BLaER1 treated with 17β-estradiol and CSF1 and Interleukin-3, amounts not matched to agents 10 nM and 100 nM (cell line): ENCODE measurements at regions not wholly inside any gene's neighbourhood (a gene's known extent, or its start where the extent isn't known, plus 50 kb on each side); places are given as distances from the start of the nearest gene placed in this dataset.

Experiments used
- H3K27ac ChIP-seq, 11 experiments: shearing (Covaris generic); formaldehyde crosslinking; 2 replicates each; pipeline ENCODE4 v1.8.1; 2022
- H3K27me3 ChIP-seq, 11 experiments: shearing (Covaris generic); formaldehyde crosslinking; 2 replicates each; pipeline ENCODE4 v1.8.1; 2022
- H3K36me3 ChIP-seq, 11 experiments: shearing (Covaris generic); formaldehyde crosslinking; 2 replicates each; pipeline ENCODE4 v1.8.1; 2022
- H3K4me1 ChIP-seq, 10 experiments: shearing (Covaris generic); formaldehyde crosslinking; 2 replicates each; pipeline ENCODE4 v1.8.1; 2022
- H3K4me2 ChIP-seq, 11 experiments: shearing (Covaris generic); formaldehyde crosslinking; 2 replicates each; pipeline ENCODE4 v1.8.1; 2022
- H3K4me3 ChIP-seq, 10 experiments: shearing (Covaris generic); formaldehyde crosslinking; 2 replicates each; pipeline ENCODE4 v1.8.1; 2022
- H3K9ac ChIP-seq, 11 experiments: shearing (Covaris generic); formaldehyde crosslinking; 2 replicates each; pipeline ENCODE4 v1.8.1; 2022
- H3K9me3 ChIP-seq, 11 experiments: shearing (Covaris generic); formaldehyde crosslinking; replicated peaks in 1 of 11; 2 replicates each; pipeline ENCODE4 v1.8.1; 2022
- H4K20me1 ChIP-seq, 11 experiments: shearing (Covaris generic); formaldehyde crosslinking; 2 replicates each; pipeline ENCODE4 v1.8.1; 2022
- Cebpa-rat ChIP-seq, 11 experiments: shearing (Covaris generic); IDR thresholded peaks; 2 replicates each; pipeline ENCODE4 v1.8.1; 2022

GRCh38 chr2:2757764-2758163 is 426.7 kb upstream of the MYT1L start:
- Histone ChIP-seq H3K9me3 (peaks cover 31 to 48% (median 41%) of the 10 kb centered on the region in 11 experiments), H4K20me1 (no peaks in the 10 kb centered on the region; a peak in 1 of 22 replicates), H3K4me3 (no peak overlapping the region), H3K27ac (no peak overlapping the region), H3K36me3 (peaks cover 0 to 3% (median 0%) of the 10 kb centered on the region in 11 experiments; a peak in 1 of 22 replicates), H3K27me3 (no peaks in the 10 kb centered on the region), H3K4me1 (peaks cover 0 to 20% (median 0%) of the 10 kb centered on the region in 10 experiments; a peak in 10 of 20 replicates), H3K4me2 (peak overlapping the region in 3 of 11 experiments; percentile 15 to 50 (median 46); a peak in 5 of 22 replicates), H3K9ac (no peak overlapping the region)
- TF ChIP-seq Cebpa-rat (IDR thresholded peaks at IDR 0.05), result no peak

DNA sequence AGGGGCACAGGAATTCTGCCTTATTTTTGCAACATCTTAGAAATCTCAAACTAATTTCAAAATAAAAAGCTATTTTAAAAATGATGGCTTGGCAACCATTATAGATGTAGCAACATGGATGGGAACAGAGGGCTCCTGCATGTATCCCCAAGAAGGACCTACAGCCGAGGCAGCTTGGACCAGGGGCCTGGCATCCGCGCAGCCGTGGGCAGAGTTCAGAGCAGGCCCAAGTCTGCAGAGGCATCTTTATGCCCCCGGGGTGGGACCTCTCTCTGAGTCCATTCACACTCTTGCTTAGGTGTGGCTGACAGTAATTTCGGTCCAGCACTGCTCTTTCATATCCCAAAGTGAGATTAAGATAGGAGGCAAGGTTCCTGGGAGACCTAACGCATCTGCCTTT is 425.8 kb upstream of the MYT1L start:
- Histone ChIP-seq H3K9ac (no peak overlapping the region), H4K20me1 (no peaks in the 10 kb centered on the region; a peak in 1 of 22 replicates), H3K27ac (no peak overlapping the region), H3K27me3 (no peaks in the 10 kb centered on the region), H3K4me2 (peak overlapping the region in 1 of 11 experiments; percentile 50; a peak in 1 of 22 replicates), H3K4me3 (no peak overlapping the region), H3K9me3 (peaks cover 37 to 57% (median 49%) of the 10 kb centered on the region in 11 experiments), H3K4me1 (peaks cover 0 to 20% (median 0%) of the 10 kb centered on the region in 10 experiments; a peak in 8 of 20 replicates), H3K36me3 (peaks cover 0 to 3% (median 0%) of the 10 kb centered on the region in 11 experiments; a peak in 1 of 22 replicates)
- no peak for TF ChIP-seq Cebpa-rat (IDR thresholded peaks at IDR 0.05)

- Histone ChIP-seq H3K4me3 (no peak overlapping the region), H3K4me2 (no peak overlapping the region), H3K9ac (no peak overlapping the region), H3K27me3 (no peaks in the 10 kb centered on the region), H3K9me3 (peaks cover 41 to 61% (median 49%) of the 10 kb centered on the region in 11 experiments), H3K27ac (no peak overlapping the region), H4K20me1 (no peaks in the 10 kb centered on the region; a peak in 1 of 22 replicates), H3K36me3 (peaks cover 0 to 3% (median 0%) of the 10 kb centered on the region in 11 experiments; a peak in 1 of 22 replicates), H3K4me1 (peaks cover 0 to 20% (median 0%) of the 10 kb centered on the region in 10 experiments; a peak in 9 of 20 replicates)
- TF ChIP-seq Cebpa-rat (IDR thresholded peaks at IDR 0.05), result no peak
Observed at GRCh38 chr2:2755990-2756389, 424.9 kb upstream of the MYT1L start.

DNA sequence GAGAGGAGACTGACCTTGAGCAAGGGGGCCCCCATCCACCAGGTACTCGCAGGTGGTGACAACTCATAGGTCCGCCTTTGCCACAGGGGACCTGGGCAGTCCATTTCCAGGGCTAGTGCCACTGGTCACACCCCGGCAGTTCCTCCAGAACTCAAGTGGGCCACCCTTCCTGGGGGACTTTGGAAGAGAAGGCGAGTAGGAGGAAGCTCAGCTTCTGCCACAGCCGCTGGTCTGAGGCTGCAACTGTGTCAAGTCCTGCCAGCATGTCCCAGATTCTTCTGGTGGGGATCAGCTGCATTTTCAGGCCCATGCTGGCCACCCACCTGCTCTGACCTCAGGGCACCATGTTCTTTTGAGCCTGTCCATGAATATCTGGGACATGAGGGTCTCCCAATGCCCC is 423.9 kb upstream of the MYT1L start:
- peaks cover 0 to 20% (median 1%) of the 10 kb centered on the region in 10 experiments; a peak in 9 of 20 replicates for H3K4me1 ChIP-seq
- no peaks in the 10 kb centered on the region for H3K27me3 ChIP-seq
- peaks cover 0 to 3% (median 0%) of the 10 kb centered on the region in 11 experiments; a peak in 1 of 22 replicates for H3K36me3 ChIP-seq
- peaks cover 35 to 53% (median 40%) of the 10 kb centered on the region in 11 experiments for H3K9me3 ChIP-seq
- no peak overlapping the region for H3K27ac ChIP-seq
- no peak for TF ChIP-seq Cebpa-rat (IDR thresholded peaks at IDR 0.05)
- H3K4me2 ChIP-seq, result no peak overlapping the region
- H3K9ac ChIP-seq, result no peak overlapping the region
- no peak overlapping the region for H3K4me3 ChIP-seq
- no peaks in the 10 kb centered on the region; a peak in 1 of 22 replicates for H4K20me1 ChIP-seq

- Histone ChIP-seq H3K36me3 (peaks cover 0 to 3% (median 0%) of the 10 kb centered on the region in 11 experiments; a peak in 1 of 22 replicates), H3K27ac (no peak overlapping the region), H4K20me1 (no peaks in the 10 kb centered on the region; a peak in 1 of 22 replicates), H3K9ac (no peak overlapping the region), H3K4me2 (no peak overlapping the region), H3K9me3 (peaks cover 35 to 52% (median 40%) of the 10 kb centered on the region in 11 experiments), H3K27me3 (no peaks in the 10 kb centered on the region), H3K4me3 (no peak overlapping the region), H3K4me1 (peaks cover 10 to 15% (median 12%) of the 10 kb centered on the region in 10 experiments; a peak in 19 of 20 replicates)
- no peak for TF ChIP-seq Cebpa-rat (IDR thresholded peaks at IDR 0.05)
Observed at GRCh38 chr2:2751715-2752315, 420.7 kb upstream of the MYT1L start.

DNA sequence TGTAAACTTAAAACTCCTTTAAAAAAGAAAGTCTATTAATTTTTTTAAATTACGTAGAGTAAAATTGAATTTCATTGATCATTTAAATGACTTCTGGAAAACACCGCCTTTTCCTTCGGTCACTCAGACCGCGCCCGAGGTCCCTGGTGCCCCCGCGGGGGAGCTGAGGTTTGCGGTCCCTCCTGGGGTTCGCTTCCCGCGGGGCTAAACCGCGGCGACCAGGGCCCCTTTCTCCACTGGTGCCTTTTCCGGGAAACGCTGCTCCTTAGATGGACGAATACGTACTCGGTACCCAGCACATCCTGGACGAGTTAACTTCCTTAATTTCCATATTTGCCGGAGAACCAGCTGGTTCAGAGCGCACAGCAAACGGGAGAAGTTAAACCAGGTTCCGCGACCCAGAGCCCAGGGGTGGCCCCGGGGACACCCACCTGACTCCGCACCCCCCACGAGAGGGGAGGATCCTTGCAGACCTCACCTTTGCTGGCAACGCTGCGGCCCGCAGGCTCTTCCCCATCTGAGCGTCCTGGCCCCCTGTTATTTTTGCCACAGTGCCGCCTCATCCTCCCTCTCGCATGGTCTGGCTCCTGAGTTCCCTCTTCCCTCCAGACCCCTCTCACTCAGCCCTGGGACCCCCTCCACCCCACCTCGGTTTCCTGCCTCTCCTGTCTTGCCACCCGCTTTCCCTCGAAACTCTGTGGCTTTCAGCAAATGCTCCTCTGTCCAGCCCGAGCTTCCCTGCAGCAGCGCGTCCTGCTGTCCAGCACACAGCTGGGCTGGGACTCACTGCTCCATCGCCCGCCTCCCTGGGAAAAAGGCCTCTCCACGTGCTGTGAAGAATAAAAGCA is 420.0 kb upstream of the MYT1L start:
- Histone ChIP-seq H3K9me3 (peaks cover 35 to 52% (median 40%) of the 10 kb centered on the region in 11 experiments), H3K9ac (no peak overlapping the region), H3K4me1 (peaks cover 10 to 20% (median 13%) of the 10 kb centered on the region in 10 experiments; a peak in 19 of 20 replicates), H3K27me3 (no peaks in the 10 kb centered on the region), H3K4me3 (no peak overlapping the region; a peak in 1 of 20 replicates), H3K4me2 (peak overlapping the region in 6 of 11 experiments; percentile 10 to 30 (median 16); a peak in 4 of 22 replicates), H3K36me3 (peaks cover 0 to 3% (median 0%) of the 10 kb centered on the region in 11 experiments; a peak in 1 of 22 replicates), H3K27ac (no peak overlapping the region), H4K20me1 (no peaks in the 10 kb centered on the region; a peak in 1 of 22 replicates)
- no peak for TF ChIP-seq Cebpa-rat (IDR thresholded peaks at IDR 0.05)

- Histone ChIP-seq H3K4me3 (no peak overlapping the region), H3K9me3 (peaks cover 22 to 35% (median 29%) of the 10 kb centered on the region in 11 experiments), H3K4me1 (peaks cover 10 to 32% (median 14%) of the 10 kb centered on the region in 10 experiments; a peak in 19 of 20 replicates), H3K4me2 (no peak overlapping the region), H3K9ac (no peak overlapping the region), H4K20me1 (no peaks in the 10 kb centered on the region; a peak in 1 of 22 replicates), H3K27ac (no peak overlapping the region), H3K36me3 (peaks cover 0 to 3% (median 0%) of the 10 kb centered on the region in 11 experiments; a peak in 1 of 22 replicates), H3K27me3 (no peaks in the 10 kb centered on the region)
- no peak for TF ChIP-seq Cebpa-rat (IDR thresholded peaks at IDR 0.05)
Observed at GRCh38 chr2:2749206-2749598, 418.1 kb upstream of the MYT1L start.

- Histone ChIP-seq H3K9me3 (peaks cover 16 to 29% (median 23%) of the 10 kb centered on the region in 11 experiments), H3K27me3 (no peaks in the 10 kb centered on the region), H3K36me3 (peaks cover 0 to 1% (median 0%) of the 10 kb centered on the region in 11 experiments; a peak in 1 of 22 replicates), H3K4me1 (peaks cover 10 to 34% (median 14%) of the 10 kb centered on the region in 10 experiments; a peak in 19 of 20 replicates), H3K9ac (no peak overlapping the region), H3K4me2 (0 out of 22 replicates have a peak overlapping the region, but pooled peaks of 1 of the 11 experiments have one; percentile 60), H3K4me3 (no peak overlapping the region), H4K20me1 (no peaks in the 10 kb centered on the region; a peak in 1 of 22 replicates), H3K27ac (no peak overlapping the region)
- TF ChIP-seq Cebpa-rat (IDR thresholded peaks at IDR 0.05), result no peak
Observed at GRCh38 chr2:2748399-2749205, 417.5 kb upstream of the MYT1L start.
